HG02981 (cell line): ENCODE measurements at regions not wholly inside any gene's neighbourhood (a gene's known extent, or its start where the extent isn't known, plus 50 kb on each side); places are given as distances from the start of the nearest gene placed in this dataset.
"Not testable (repeated sequence)": the region's sequence is repeated elsewhere in the genome, so short reads cannot be mapped to it uniquely, and the experiment has no call there.

Experiments used
- ATAC-seq: cut with Tn5 transposase; IDR thresholded peaks from one replicate; pipeline ENCODE4 v1.9.1; 2021; ENCODE audit warnings: mild to moderate bottlenecking, moderate library complexity; ENCODE audit not compliant: unreplicated experiment

DNA sequence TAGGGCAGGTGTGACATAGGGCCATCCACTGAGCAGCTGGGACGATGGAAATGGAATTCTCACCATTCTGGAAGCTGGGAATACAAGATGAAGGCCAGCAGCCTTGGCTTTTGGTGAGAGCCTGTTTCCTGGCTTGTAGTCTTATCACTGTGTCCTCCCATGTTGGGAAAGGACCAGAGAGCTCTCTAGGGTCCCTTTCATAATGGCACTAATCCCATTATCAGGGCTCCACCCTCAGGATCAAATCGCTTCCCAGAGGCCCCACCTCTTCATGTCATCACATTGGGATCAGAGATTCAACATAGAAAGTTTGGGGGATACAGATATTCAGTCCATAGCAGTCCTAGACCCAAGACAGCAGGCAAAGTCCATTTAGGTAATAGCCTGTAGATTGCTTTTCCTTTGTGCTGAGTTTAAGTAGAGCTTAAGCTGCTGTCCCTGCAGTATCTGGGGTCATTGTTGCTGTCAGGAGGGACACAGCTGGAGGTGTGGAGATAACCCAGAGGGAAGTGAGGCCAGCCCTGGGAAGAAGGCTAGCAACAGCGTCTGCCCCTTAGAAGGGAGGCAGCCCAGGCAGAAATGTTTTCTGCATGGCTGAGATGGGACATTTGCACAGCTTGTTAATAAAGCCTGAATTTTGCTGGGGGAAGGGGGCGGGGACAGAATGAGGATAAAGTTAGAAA lies 136.5 kb upstream of the GPR12 start:
- ATAC-seq: no peak

DNA sequence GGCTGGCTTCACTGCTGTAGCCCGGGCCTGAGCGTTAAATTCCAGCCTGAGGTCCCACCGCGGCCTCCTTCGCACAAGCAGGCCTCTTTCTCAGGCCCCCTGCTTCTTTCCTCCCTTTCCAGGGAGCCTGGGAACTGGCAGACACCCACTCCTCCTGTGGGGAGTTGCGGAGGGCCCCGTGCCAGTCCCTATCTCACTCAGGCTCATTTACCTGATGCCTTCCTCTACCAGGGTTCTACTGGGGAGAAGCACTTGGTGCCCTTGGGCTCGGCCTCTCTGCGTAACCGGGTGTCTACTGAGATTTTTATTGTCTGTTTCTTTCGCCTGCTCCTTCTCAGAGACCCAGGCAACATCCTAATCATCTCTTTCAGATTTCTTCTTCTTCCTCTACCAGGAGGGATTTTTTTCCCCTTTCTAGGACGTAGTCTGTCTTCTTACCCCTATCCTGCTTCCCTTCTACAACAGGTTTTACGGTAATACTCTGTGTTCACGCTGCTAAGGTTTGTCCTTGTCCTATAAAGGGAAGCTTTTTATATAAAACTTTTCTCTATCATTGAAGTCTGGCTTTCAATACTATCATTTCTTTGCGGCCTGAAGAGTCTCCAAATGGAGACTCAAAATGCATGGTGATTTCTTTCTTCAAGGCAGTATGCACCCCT lies 135.4 kb upstream of the GPR12 start:
- no peak for ATAC-seq

DNA sequence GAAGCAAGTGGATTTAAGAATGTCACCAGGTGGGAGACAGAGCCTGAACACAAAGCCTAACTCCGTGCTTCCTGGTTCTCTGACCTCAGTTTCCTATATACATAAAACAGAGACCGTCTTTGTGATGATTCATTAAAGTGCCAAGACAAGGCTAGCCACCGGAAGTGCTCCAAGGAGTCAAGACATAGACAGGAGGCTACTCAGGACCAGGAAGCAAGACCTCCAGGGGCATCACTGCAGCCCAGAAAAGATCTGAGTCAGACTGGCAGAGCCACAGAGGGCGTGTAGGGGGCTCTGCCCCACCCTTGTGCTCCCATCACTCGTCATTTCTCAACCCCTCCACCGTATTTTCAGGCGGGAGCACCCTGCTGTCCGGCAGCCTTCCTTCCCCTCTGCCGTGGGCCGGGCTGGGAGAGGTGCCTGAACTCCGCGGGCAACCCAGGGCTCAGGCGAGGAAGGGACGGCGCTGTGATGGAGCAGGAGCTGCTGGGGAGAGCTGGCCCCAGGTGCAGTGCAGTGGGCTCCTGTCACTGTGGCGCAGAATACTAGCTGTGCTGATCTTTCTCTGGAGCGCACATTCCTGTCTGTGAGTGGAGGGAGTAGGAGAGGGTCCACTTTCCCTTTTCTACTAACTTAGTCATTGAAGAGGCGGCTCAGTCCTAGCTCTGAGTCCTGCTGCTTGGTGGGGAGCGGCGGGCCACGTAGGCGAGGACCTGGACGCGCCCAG lies 134.7 kb upstream of the GPR12 start:
- ATAC-seq: no peak

DNA sequence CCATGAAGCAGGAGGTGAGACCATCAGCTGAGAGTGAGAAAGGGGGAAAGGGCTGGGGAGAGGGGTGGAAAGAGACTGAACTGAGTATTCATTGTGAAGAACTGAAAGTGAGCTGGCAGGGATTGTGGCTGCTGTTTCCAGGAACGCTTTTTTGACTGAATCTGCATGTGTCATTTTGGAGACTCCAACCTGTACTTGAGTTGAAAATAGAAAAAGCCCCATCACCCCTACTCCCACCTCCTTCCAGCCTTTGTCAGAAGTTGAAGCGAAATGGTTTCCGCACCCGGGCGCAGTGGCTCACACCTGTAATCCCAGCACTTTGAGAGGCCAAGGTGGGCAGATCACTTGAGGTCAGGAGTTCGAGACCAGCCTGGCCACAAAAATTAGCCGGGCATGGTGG lies 128.0 kb upstream of the GPR12 start:
- no peak for ATAC-seq

DNA sequence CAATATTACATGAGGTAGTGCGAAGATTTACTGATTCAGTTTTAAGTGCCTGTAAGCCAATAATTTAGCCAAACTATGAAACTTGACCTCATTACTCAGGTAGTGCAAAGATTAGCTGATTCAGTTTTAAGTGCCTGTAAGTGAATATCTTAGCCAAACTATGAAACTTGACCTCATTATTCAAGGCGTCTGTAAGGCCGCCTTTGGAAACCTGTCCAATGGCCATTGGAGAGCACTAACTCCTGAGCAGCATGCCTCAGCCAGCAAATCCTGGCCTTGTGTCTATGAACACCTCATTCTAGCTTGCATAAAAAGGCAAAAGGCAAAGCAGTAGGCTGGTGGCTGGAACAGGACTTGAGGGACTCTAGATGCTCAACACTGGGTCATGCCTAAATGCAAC lies 127.0 kb upstream of the GPR12 start:
- no peak for ATAC-seq

DNA sequence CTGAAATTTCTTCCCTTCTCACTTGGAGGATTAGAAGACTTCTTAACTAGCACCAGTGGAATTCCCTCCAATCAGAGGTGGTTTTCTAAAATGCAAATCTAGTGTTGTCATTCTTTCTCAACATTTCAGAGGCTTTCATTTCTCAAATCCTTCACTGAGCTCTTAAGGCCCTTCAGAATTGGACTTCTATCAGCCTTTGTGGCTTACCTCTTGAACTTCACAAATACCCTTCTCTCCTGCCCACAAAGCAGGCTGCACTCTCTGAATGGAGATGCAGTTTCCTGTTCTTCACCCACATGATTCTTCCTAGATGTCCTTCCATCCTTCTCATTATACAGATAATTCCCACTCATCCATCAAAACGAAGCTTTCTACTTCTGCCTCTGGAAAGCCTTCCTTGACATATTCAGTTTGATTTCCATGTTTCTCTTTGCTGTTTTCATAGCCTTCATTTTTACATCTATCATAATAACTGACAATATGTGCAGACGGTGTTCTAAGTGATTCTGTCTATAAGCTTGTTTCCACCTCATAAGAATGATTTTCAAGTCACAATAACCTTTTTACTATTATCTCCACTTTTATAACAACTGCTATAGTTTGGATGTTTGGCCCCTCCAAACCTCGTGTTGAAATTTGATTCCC lies 123.1 kb upstream of the GPR12 start:
- ATAC-seq: no peak

DNA sequence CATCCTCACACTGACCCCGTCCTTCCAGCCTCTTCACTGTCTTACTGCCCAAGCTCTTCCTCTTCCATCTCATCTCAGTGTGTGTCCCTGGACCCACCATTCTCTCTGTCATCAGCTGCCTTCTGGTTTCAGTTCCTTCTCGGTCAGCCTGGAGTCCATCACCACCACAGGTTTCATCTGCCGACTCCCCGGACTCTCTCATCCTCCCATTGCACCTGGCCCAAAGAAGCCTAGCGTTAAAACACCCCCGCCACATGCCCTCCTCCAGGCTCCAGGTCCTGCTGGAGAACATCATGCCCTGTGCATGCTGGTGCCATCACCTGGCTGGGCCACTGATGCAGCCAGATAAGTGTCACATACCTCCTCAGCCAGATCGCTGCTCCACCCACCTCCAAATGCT lies 122.1 kb upstream of the GPR12 start:
- no peak for ATAC-seq

DNA sequence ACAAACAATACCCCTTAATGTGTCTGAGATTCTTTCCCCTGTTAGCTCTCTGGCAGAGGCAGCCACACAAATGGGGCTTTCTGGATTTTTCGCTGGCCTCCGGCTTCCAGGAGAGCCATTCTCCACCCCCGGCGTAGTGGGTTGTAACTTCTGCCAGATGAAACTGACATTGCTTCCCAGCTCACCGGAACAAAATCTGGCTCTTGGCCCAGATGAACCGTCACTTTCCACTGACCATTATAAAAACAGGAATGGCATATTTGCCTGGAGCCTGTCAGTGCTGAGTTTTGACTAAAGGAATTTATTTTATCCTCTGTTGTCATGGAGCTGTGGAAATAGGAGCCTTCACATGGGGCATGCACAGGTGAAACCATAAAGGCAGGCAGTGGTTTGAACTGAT lies 120.6 kb upstream of the GPR12 start:
- no peak for ATAC-seq

DNA sequence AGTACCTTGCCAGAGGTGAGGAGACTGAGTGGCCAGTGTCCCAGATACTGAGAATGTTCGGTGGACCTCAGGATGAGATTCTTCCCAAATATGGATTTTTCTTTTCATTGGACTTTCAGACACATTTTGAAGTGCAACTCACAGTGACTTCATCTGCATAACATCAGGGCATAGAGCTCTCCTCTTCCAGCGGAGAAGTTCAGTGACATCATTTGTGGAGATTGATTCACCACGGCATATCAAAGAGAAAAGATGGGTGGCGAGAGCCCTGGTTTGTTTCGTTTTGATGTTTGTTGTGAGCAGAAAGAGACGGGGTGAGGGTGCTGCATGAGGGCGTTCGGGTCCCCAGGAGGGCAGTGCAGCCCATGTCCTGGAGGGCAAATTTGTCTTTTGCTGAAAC lies 120.1 kb upstream of the GPR12 start:
- no peak for ATAC-seq

DNA sequence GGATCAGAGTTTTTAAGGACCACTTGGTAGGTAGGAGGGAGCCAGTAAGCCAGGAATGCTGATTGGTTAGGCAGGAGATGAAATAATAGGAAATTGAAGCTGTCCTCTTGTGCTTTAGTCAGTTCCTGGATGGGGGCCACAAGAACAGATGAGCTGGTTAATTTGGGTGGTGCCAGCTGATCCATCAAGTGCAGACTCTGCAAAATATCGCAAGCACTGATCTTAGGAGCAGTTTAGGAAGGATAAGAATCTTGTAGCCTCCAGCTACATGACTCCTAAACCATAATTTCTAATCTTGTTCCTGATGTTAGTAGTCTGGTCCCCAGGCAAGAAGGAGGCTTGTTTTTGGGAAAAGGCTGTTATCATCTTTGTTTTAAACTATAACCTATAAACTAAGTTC lies 117.9 kb upstream of the GPR12 start:
- ATAC-seq: no peak

DNA sequence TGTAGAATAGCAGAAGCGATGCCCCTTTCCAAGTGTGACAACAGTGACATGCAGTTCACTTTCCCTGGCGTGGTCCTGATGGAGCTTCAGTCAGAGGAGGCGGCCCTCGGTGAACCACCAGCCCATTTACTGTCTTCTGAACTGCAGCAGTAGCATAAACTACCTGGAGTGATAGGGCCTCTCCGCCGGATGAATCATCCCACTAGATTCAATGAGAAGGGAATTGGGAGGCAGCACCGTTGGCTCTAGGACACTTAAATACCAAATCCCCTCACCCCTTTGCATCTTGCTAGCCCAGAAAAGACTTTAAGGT lies 112.8 kb upstream of the GPR12 start:
- ATAC-seq: no peak

DNA sequence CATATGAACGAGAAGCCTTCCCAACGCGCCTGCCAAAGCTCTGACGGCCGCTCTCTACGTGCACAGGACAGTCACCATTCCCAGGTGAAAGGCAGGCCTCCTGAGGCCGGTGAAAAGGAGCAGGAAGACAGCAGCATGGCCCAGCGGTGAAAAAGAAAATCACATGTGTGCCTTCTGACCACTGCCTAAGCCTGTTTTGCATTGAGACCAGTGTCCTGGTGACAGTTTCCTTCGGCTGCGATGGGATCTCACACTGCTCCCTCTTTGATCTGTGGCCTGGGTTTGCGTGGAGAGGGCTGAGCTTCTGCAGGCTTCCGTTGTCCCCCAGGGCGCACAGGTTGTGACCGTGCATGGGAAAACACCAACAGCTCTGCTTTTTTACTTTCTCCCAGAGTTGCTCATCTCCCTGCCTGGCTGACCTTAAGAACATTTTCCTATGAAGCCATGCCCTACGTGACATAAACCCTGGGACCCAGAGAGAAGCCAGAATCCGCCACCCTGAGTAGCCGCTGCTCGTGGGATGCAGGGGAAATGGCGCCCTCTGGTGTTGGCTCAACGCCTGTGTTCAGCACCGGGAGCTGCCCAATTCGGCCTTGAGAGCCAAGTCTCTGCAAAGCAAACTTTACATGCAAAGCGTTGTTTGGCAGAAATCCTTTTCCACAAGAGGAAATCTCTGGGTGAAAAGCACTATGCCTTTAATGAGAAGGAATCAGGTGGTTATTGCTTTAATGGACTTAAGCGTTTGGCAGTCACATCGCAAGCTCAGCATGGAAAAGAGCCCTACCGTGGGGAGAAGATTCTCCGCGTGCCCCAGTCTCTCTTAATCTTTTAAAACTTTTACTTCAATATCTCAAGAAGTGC lies 112.2 kb upstream of the GPR12 start:
- no peak for ATAC-seq

DNA sequence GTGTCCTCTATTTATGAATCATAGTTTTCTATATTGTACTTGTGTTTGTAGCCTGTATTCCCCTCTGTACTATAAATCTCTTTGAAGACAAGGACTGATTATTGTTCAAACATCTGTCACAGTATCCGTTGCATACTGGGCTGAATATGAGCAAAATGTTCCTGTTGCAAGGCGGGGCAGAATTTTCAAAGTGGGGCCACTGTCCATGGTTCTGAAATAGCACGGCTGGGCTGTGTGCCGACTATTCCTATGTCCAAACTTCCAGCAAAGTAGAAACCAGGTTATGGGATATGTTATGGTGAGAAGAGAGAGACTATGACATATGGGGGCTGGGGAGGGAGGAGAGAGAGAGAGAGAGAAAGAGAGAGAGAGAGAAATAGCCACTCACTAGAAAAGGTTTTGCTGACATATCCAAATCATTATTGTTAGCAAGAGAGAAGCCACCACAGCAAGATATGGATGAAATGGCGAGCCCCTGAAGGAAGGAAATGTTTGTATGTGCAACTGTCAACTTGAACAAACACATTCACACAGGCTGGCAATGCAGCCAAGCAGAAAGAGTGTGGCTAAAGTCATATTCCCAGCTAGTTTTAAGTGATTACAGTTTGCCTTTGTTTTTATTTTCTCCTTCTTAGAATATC lies 107.0 kb upstream of the GPR12 start:
- no peak for ATAC-seq

DNA sequence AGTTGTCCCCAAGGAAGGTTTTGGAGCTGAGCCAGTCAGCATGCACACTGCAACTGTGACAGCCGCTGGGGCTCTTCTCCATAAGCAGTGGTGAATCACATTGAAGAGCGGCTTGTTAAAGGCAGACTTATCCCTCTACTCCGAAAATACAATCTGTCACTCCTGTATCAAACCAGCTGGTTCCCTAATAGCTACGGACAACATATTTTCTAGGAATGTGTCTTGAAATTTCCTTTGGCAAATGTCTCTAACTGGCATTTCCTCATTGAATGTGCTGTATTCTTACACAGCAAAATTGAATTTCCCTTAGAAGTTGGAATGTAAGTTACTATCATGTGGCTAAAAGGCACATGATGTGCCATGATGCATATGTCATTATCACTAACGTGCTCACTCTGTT lies 104.0 kb upstream of the GPR12 start:
- no peak for ATAC-seq

DNA sequence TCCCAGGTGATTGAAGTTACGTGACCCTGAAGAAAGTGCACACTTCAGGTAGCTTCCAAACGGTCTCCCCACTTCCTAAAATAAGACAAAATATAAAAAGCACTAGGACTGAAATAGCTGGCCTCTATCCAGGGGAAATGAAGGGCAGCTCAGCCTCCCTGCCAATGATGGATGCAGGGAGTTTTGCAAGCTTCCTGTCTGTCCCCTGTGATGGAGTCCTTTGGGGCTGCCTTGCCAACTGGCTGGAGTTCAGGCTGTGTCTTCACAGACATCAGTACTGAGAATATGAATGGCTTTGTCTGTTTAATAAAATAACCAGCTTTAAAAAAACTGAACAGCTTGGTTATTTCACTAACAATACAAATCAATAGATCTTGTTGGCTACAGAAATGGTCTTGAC lies 101.4 kb upstream of the GPR12 start:
- no peak for ATAC-seq

DNA sequence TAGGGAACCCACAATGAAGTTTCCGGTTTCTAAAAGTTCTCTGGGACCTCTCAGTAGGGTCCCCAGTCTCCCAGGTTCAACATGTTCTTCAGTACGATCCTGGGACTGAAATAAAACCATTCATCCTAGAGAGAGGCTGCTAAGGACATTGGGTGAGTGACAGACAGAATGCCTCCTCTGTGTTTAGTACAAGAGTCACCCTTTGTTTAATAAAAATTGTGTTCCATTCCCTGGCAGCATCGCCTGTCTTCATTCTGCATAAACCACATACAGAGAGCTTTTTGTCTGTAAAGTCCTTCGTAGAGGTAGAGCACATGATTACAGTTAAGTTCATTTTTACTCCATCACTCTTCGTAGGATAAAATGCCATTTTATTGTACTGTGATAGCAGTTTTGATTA lies 95.3 kb upstream of the GPR12 start:
- no peak for ATAC-seq

DNA sequence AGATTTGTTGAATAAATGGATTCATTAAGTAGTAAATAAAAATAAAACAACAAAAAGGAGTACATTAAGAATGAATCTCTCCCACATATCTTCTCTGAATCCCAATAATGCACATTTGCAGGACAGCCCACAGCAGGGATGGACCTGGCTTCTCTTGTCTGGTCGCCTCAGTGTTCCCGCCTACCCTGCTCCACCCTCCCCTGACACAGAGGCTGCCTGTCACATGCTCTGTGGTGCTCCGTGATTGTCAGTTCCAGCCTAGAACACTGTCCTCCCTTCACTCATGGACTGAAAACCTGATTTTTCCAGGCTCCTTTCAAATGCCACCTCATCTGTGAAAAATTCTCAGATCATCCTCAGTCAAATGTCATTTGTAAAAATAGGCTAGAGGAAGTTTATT lies 94.5 kb upstream of the GPR12 start:
- ATAC-seq: no peak

DNA sequence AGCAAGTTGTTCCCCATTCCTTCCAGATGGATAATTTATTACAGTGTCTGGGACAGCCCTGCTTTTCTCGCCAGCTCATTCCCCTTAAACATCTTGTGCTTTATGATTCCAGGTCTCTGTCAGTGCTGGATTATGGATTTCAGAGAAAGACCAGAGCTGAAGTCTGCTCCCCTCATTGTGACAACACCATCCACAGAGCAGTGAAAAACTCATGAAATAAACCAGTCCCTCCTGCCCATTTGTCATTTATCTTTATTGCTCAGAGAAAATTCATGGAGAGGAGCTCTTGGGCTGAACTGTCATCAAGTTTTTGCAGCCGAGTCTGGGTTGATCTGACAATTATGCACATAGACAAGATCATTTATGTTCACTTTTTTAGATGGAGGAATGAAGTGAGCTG lies 92.7 kb upstream of the GPR12 start:
- ATAC-seq: no peak

DNA sequence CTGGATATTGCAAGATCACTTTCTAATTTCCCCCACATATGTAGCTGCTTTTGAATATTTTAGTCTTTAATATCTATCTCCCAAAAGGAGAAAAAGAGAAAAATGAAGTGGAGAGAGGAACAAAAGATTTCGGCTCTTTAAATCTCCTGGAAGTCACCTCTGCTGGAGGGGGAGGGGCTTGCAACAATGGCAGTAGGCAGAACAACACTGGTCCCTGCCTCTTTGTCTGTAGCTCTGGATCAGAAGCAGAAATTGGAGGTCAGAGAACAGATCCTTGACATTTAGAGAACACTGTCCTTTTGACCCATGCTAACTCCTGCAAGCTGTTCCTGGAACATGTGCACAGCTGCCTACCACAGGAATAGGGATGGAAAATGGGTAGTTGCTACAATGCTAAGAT lies 86.7 kb upstream of the GPR12 start:
- ATAC-seq: no peak

DNA sequence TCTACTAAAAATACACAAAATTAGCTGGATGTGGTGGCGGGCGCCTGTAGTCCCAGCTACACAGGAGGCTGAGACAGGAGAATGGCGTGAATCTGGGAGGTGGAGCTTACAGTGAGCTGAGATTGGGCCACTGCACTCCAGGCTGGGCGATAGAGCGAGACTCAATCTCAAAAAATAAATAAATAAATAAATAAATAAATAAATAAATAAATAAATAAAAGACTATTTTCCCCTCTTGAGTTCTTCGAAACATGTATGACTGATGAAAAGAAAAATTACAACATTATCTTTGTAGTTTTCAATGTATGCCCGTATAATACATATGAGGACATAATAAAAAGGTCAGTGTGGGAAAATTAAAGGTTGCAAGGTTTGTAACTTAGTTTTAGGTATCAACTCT lies 84.5 kb upstream of the GPR12 start:
- ATAC-seq: not testable (repeated sequence)

DNA sequence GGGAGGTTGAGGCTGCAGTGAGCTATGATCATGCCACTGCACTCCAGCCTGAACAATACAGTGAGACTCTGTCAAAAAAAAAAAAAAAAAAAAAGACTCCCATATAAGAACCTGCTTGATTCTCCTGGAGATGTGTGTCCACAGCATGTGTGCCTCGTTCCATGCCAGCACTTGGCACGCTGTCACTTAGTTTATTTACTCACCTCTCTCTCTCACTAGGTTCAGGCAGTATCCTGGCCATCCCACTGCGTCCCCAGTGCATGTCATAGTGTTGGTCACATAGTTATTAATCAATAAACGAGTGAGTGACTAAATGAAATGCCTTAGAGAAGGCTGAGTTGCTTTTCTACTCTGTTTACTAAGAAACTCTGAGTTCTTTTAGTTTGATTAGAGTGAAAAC lies 79.1 kb upstream of the GPR12 start:
- no peak for ATAC-seq
